AG04449 (cell line): ENCODE measurements at regions not wholly inside any gene's neighbourhood (a gene's known extent, or its start where the extent isn't known, plus 50 kb on each side); places are given as distances from the start of the nearest gene placed in this dataset.
"Not testable (repeated sequence)": the region's sequence is repeated elsewhere in the genome, so short reads cannot be mapped to it uniquely, and the experiment has no call there.

ENCODE experiments used
- CTCF ChIA-PET: fragments of 350-600 bp; formaldehyde crosslinking; extraction: SDS; loops from one replicate; lab custom pipeline; 2021; ENCODE audit warnings: antibody characterized with exemption; lab: Yijun Ruan, JAX
- POLR2A ChIA-PET: fragments of 400-600, 350-600 bp; formaldehyde crosslinking; extraction: SDS; loops from one replicate; lab custom pipeline; 2020; ENCODE audit warnings: antibody characterized with exemption, inconsistent platforms; lab: Yijun Ruan, JAX
- DNase-seq: peaks from one replicate; pipeline ENCODE4 v3.0.0-alpha.2; 2010; ENCODE audit warnings: low read depth, low spot score
- H3K4me3 ChIP-seq: 2 replicates; pipeline ENCODE4 v1.5.1; 2011; ENCODE audit warnings: low read depth, mild to moderate bottlenecking, control low read depth, low read length
- TF ChIP-seq, protein P1 (sequence below): IDR thresholded peaks from one replicate; pipeline ENCODE4 v1.5.1; 2011; ENCODE audit warnings: mild to moderate bottlenecking, moderate library complexity, low read length, control low read depth, inconsistent platforms; ENCODE audit not compliant: insufficient read depth; ENCODE audit errors: missing control alignments

GRCh38 chr7:119957335-119957734, 315.6 kb upstream of the KCND2 start:
- ChIA-PET POLR2A (no interaction called here), CTCF (no interaction called here)
- DNase-seq, result no peak
- TF ChIP-seq, protein P1, sequence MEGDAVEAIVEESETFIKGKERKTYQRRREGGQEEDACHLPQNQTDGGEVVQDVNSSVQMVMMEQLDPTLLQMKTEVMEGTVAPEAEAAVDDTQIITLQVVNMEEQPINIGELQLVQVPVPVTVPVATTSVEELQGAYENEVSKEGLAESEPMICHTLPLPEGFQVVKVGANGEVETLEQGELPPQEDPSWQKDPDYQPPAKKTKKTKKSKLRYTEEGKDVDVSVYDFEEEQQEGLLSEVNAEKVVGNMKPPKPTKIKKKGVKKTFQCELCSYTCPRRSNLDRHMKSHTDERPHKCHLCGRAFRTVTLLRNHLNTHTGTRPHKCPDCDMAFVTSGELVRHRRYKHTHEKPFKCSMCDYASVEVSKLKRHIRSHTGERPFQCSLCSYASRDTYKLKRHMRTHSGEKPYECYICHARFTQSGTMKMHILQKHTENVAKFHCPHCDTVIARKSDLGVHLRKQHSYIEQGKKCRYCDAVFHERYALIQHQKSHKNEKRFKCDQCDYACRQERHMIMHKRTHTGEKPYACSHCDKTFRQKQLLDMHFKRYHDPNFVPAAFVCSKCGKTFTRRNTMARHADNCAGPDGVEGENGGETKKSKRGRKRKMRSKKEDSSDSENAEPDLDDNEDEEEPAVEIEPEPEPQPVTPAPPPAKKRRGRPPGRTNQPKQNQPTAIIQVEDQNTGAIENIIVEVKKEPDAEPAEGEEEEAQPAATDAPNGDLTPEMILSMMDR, result no peak
- no peak overlapping the region for H3K4me3 ChIP-seq

DNA sequence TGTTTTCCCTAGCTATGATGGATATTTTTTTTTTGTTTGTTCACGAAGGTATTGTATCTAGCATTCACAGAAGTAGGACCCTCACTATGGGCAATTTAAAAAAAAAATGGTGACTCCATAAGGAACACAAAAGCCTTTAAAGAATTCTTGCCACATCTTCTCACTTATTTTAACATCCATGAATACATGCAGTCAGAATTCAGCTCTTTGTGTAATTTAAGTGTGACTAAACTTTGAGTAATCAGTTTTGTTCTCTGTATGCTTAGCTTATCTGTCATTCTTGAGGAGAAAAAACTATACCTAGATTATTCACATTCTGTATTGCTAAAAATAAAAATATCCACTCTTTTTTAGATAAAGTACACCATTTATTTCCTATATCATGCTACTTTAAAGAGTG, 313.2 kb upstream of the KCND2 start:
- DNase-seq, result no peak
- POLR2A ChIA-PET, result no interaction called here
- CTCF ChIA-PET, result interaction anchor here (1.4 kb wide), 1 partner anchor 24 kb away, joined by 6 read pairs; no protein-coding TSS in a partner anchor
- H3K4me3 ChIP-seq, result no peak overlapping the region
- TF ChIP-seq, protein P1, result no peak

DNA sequence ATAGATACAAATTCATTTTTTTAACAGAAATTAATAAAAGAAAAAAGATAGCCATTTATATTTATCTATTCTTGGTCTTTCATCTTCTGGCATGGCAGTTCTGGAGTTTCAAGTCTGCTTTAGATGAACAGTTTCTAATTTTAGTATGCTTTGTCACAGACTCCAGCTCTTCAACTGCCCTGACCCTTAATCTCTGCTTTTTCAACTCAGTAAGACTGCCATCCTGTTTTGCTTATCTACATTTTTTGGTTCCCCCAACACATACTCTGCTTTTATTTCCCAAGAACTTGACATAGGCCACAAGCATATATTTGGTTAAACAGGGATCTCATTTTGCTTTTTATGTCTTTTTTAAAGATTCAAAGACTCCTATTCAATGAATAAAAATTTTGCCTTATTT, 309.3 kb upstream of the KCND2 start:
- TF ChIP-seq, protein P1, result no peak
- ChIA-PET CTCF (interaction anchor here (1.0 kb wide), 1 partner anchor 29 kb away, joined by 3 read pairs; no protein-coding TSS in a partner anchor), POLR2A (no interaction called here)
- H3K4me3 ChIP-seq, result no peak overlapping the region
- no peak for DNase-seq

- no peak for DNase-seq
- POLR2A ChIA-PET, result no interaction called here
- CTCF ChIA-PET, result interaction anchor here (1.0 kb wide), 1 partner anchor 30 kb away, joined by 3 read pairs; no protein-coding TSS in a partner anchor
- TF ChIP-seq, protein P1, result no peak
- no peak overlapping the region for H3K4me3 ChIP-seq
Measured at GRCh38 chr7:119964065-119964464, 308.9 kb upstream of the KCND2 start.

- no peak for DNase-seq
- CTCF ChIA-PET, result interaction anchor here (1.0 kb wide), 1 partner anchor 31 kb away, joined by 3 read pairs; no protein-coding TSS in a partner anchor
- H3K4me3 ChIP-seq, result no peak overlapping the region
- POLR2A ChIA-PET, result no interaction called here
- TF ChIP-seq, protein P1, result no peak
Measured at GRCh38 chr7:119964788-119965542, 308.0 kb upstream of the KCND2 start.

- DNase-seq, result no peak
- CTCF ChIA-PET, result no interaction called here
- POLR2A ChIA-PET, result no interaction called here
- TF ChIP-seq, protein P1, result no peak
- H3K4me3 ChIP-seq, result no peak overlapping the region
Measured at GRCh38 chr7:119967221-119967620, 305.8 kb upstream of the KCND2 start.

DNA sequence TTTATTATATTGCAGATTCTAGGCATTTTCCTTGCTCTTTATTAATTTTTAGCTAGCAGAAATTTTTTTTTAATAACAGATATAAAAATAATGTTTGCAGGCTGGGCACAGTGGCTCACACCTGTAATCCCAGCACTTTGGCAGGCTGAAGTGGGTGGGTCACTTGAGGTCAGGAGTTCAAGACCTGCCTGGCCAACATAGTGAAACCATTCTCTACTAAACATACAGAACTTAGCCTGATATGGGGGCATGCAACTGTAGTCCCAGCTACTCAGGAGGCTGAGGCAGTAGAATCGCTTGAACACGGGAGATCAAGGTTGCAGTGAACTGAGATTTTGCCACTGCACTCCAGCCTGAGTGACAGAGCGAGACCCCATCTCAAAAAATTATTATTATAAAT, 304.6 kb upstream of the KCND2 start:
- POLR2A ChIA-PET, DNase-seq, CTCF ChIA-PET, H3K4me3 ChIP-seq: not testable (repeated sequence)
